ENCODE measurements at regions not wholly inside any gene's neighbourhood (a gene's known extent, or its start where the extent isn't known, plus 50 kb on each side); places are given as distances from the start of the nearest gene placed in this dataset.

DNA sequence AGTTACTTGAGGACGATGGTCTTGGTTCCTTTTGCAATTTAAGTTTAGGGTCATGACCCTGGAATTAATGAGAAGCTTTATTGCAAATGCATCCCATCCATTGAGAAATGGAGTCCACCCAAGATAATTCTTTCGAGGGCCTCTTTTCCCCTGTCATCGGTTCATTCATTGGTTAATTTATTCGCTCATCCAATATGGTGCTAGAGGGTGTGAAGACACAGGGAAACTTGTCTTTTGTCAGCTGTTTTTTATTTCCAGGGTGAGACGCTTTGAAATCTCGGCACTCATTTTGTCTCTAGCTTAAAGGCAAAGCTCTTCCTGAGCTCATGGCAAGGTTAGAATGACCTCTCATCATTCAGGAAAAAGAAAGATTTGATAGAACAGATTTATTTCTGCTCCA is 464.2 kb upstream of the EEF2KMT start:
- Histone ChIP-seq H3K36me3 (no peaks in the 10 kb centered on the region), H3K27ac (no peak overlapping the region), H3K4me1 (no peaks in the 10 kb centered on the region), H3K27me3 (no peaks in the 10 kb centered on the region), H3K9me3 (no peaks in the 10 kb centered on the region), H3K4me3 (no peak overlapping the region)
- TF ChIP-seq, protein P1, sequence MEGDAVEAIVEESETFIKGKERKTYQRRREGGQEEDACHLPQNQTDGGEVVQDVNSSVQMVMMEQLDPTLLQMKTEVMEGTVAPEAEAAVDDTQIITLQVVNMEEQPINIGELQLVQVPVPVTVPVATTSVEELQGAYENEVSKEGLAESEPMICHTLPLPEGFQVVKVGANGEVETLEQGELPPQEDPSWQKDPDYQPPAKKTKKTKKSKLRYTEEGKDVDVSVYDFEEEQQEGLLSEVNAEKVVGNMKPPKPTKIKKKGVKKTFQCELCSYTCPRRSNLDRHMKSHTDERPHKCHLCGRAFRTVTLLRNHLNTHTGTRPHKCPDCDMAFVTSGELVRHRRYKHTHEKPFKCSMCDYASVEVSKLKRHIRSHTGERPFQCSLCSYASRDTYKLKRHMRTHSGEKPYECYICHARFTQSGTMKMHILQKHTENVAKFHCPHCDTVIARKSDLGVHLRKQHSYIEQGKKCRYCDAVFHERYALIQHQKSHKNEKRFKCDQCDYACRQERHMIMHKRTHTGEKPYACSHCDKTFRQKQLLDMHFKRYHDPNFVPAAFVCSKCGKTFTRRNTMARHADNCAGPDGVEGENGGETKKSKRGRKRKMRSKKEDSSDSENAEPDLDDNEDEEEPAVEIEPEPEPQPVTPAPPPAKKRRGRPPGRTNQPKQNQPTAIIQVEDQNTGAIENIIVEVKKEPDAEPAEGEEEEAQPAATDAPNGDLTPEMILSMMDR (IDR thresholded peaks at IDR 0.05): no peak
- no peak for FAIRE-seq
- 48 to 72% methylated on average over 6 of the region's 6 CpGs for WGBS, 2 donors
- no peak for ATAC-seq
- intact Hi-C loops (cut with DNase I): no loop called here
- DNase-seq: no peak

- Histone ChIP-seq H3K9me3 (no peaks in the 10 kb centered on the region), H3K36me3 (no peaks in the 10 kb centered on the region), H3K4me3 (no peak overlapping the region), H3K27me3 (no peaks in the 10 kb centered on the region), H3K4me1 (no peaks in the 10 kb centered on the region), H3K27ac (no peak overlapping the region)
- FAIRE-seq (no peak), ATAC-seq (no peak), DNase-seq (no peak)
- 68 to 89% methylated on average over 2 of the region's 2 CpGs for WGBS, 2 donors
- TF ChIP-seq, protein P1 (IDR thresholded peaks at IDR 0.05): no peak
- intact Hi-C loops (cut with DNase I): no loop called here
These were observed 462.5 kb upstream of the EEF2KMT start for GRCh38 chr16:5560084-5560483.

- FAIRE-seq: no peak
- ATAC-seq: no peak
- intact Hi-C loops (cut with DNase I): no loop called here
- TF ChIP-seq, protein P1 (IDR thresholded peaks at IDR 0.05): no peak
- Histone ChIP-seq H3K4me1 (no peaks in the 10 kb centered on the region), H3K27ac (no peak overlapping the region), H3K4me3 (no peak overlapping the region), H3K9me3 (no peaks in the 10 kb centered on the region), H3K27me3 (no peaks in the 10 kb centered on the region), H3K36me3 (no peaks in the 10 kb centered on the region)
- 56 to 57% methylated on average over 9 of the region's 9 CpGs for WGBS, 2 donors
- no peak for DNase-seq
These were observed 460.4 kb upstream of the EEF2KMT start for GRCh38 chr16:5557966-5558365.

GRCh38 chr16:5557448-5557847 is 459.9 kb upstream of the EEF2KMT start:
- intact Hi-C loops (cut with DNase I): no loop called here

GRCh38 chr16:5556158-5556810 is 458.7 kb upstream of the EEF2KMT start:
- H3K27me3 ChIP-seq: no peaks in the 10 kb centered on the region
- H3K9me3 ChIP-seq: no peaks in the 10 kb centered on the region
- H3K36me3 ChIP-seq: no peaks in the 10 kb centered on the region
- DNase-seq (no peak), FAIRE-seq (no peak), ATAC-seq (no peak)
- no peak overlapping the region for H3K4me3 ChIP-seq
- intact Hi-C loops (cut with DNase I): no loop called here
- H3K4me1 ChIP-seq: no peaks in the 10 kb centered on the region
- TF ChIP-seq, protein P1 (IDR thresholded peaks at IDR 0.05): no peak
- H3K27ac ChIP-seq: no peak overlapping the region
- WGBS, 2 donors: 52 to 53% methylated on average over 13 of the region's 13 CpGs

More at GRCh38 chr16:5557448-5557847, 459.9 kb upstream of the EEF2KMT start:
- Histone ChIP-seq H3K36me3 (no peaks in the 10 kb centered on the region), H3K27me3 (no peaks in the 10 kb centered on the region), H3K4me3 (no peak overlapping the region), H3K27ac (no peak overlapping the region), H3K4me1 (no peaks in the 10 kb centered on the region), H3K9me3 (no peaks in the 10 kb centered on the region)
- FAIRE-seq (no peak), DNase-seq (no peak), ATAC-seq (no peak)
- 79 to 89% methylated on average over 3 of the region's 3 CpGs for WGBS, 2 donors
- TF ChIP-seq, protein P1 (IDR thresholded peaks at IDR 0.05): no peak
